NCI-H1930 (cell line): ENCODE measurements at regions not wholly inside any gene's neighbourhood (a gene's known extent, or its start where the extent isn't known, plus 50 kb on each side); places are given as distances from the start of the nearest gene placed in this dataset.

ENCODE experiments used
- DNase-seq, 2 experiments: peaks; one replicate each; lab custom pipeline; 2025; lab: John Stamatoyannopoulos, UW

DNA sequence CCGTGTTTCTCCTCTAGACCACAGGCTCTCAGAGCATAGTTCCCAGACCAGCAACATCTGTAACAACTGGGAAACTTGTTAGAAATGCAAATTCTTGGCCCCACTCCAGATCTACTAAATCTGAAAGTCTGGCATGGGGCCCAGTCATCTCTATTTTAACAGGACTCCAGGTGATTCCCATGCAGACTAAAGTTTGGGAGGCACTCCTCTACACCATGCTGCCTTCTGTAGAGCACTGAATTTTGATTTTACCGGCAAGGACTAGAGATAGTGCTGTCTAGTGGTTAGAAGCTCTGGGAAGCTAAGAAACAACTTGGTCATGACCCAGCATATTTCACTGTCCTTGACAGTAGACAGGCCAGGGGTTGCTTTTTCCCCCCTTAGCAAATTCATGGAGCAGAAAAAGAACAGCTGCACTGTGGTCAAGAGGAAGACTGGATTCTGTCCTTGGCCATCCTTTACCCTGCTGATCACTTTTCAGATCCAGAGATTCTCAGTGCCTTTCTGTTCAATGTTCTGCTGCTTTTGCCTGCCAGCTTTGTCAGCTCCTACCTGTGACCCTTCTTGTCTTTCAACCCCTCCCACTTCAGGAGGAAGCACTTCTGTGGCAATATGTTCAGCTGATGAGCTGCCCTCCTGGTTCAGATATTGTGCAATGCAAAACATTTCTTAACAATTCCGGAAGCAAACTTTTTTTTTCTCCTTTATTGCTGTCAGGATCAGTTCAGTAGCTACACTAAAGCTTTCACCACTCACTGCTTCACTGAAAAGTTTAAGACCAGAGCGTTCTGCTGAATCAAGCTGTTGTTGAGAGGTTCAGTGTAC, 133.8 kb upstream of the NUDT4 start:
- DNase-seq = no peak

DNA sequence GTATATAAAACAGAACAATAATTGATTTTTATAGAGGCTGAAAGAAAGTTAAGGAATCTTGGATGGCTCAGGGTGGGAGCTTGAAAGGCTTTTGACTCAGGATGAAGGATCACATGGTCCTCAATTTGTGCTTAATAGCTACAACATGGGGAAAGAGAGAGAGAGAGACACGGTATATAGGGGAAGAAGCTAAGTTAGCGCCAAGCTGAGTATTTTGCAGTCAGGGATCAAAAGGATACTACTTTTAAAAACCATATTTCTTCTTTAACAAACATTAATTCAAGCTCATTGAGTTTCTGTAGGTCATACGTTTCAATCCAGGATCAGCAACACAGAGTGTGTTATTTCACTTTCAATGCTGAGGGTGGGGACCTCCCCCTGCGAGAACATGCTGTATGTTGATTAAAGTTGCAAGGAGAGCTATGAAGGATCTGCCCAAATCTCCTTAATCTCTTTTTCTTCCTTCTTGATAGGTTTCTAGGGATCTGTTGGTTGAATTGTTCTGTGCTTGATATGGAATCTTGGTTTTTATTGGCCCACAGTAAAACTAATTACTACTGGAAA, 133.1 kb upstream of the NUDT4 start:
- no peak for DNase-seq

DNA sequence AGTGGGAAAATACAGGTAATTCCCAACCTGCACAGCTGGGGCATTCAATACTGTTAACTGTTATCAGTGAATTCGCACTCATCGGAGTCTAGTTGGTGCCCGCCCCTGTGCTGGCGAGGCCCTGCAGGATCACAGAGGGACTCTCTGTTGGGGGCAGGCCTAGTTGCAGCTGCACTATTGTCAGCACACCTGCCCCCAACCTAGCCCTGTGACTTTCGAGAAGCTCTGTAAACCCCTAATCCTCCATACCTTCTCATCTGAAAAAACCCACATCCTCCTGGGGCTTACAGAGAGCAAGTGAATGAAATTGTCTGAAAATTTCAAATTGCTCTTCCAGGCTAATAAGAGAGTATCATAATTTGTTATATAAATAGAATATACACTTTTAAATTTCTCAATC, 132.2 kb upstream of the NUDT4 start:
- no peak for DNase-seq

DNA sequence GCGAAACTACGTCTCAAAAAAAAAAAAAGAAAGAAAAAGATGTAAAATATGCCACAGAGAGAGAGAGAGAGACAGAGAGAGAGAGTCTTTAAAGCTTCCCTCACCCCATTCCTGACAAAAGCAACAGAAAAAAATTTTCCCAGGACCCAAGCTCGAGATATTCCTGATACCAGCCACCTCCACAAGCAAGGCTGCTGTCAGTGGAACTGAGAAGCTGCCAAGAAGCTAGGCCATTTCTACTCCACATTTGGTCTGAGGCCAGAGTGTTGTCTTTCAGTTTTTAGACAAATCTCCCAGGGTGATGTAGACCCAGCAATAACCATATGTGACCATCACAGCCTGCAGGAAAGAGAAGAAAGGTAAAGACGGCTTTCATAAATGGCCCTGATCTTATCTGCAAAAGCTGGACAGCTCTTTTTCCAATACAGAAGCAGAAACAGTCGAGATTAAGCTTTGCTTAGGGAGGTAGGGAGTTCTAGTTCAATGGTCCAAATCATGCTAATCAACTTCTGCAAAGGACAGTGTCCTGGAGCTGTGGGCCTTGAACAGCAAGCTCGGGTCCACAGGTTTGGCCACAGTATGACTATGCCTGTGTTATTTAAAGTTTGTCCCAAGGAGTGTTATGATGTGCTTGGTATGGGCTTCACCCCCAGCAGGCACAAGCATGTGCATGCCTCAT, 130.3 kb upstream of the NUDT4 start:
- no peak for DNase-seq

DNA sequence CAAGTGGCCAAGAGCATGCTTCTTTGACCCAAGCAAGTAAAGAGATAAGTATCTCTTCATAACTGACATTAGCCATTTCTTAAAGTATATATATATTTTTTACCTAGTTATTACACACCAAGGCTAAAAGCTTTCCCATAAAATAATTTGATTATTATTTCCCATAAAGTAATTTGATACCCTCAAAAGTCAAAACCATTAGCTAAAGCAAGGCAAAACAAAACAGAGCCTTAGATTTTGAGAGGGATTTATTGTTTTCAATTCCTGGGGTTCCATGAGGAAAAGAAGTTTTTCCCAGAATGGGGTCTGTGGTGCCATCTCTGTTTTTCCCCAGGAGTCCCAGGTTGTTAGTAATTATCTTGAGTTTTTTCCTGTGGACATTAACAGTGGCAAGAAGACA, 125.5 kb upstream of the NUDT4 start:
- DNase-seq = no peak

DNA sequence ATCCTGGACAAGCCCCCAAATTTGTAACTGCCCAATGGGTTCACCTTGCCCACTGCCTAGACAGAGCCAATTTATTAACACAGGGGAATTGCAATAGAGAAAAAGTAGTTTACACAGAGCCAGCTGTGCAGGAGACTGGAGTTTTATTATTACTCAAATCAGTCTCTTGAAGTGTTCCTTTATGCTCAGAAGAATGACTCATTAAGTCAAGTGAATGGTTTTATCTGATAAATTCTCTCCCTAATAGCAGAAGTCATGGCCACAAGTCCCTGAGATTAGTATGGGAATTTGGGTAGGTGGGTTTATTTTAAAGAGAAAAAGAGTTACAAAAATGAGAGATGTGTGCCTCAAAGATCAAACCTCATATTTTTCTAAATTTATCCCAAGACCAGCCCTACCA, 122.8 kb upstream of the NUDT4 start:
- no peak for DNase-seq

DNA sequence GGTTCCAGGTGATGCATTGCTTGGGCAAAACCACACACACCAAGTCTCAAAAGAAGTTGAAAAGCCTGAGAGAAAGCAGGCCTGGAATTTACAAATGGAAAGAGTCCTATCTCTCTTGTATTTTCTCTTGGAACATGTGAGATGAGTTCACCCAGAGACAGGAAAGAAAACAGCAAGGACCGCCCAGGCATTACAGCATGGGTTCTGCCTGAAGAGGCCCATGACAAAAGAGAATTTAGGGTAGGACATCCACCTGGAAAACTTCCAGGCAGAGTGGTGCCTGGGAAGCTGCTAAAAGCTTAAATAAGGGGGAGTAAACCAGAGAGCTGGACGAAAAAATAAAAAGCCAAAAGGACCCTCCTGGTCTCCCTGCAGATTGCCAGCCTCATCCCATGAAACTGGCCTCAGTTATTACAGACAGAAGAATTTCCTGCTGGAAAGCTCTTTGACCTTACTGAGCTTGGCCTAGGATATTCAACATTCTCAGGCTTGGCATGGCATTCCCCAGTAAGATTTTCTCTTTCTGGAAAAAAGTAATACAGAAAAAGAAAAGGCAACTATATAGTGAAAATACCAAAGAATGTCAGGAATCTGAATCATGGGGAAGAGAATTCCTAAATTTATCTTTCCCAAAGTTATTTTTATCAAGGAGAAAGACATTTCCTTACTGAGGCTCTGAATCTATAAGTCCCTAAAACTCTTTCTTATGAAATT, 121.3 kb upstream of the NUDT4 start:
- no peak for DNase-seq

DNA sequence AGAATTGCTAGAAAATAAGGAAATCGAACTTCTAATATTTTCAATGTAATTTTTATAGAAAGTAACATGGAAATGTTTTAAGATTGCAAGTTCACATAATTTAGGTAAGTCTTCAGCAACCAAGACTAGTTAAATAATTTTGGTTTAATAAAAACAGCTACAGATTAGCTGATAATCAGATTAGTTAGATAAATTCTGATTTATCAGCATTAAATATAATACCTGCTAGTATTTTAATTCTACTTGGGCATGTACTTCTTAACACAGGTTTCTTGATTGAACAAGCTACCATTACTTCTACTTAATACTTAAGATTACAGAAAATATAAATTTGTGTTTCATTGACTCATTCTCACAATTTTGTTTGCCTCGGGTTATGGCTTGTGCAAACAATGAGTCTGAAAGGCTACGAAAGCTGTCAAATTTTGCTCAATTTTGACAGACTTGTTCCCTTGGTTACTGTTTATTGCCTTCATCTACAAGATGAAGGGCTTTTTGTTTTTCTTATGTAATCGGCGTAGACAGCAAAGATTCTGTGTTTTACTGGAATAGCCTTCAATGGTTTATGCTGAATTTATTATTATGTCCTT, 116.1 kb upstream of the NUDT4 start:
- DNase-seq = no peak

DNA sequence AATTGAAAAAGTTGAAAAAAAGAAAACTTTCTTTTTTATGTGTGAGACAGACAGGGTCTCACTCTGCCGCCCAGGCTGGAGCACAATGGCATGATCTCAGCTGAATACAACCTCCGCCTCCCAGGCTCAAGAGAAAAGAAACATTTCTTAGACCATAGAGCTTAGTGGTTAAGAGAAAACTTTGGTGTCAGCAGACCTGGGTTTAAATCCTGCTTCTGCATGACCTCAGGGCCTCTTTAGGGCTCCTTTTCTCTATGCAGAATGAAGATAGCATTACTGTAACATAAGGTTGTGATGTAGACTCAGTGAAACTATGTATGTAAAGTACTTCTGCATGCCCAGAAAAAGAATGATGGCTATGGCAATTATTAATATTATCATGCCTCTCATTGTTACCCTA, 104.7 kb upstream of the NUDT4 start:
- DNase-seq = no peak

DNA sequence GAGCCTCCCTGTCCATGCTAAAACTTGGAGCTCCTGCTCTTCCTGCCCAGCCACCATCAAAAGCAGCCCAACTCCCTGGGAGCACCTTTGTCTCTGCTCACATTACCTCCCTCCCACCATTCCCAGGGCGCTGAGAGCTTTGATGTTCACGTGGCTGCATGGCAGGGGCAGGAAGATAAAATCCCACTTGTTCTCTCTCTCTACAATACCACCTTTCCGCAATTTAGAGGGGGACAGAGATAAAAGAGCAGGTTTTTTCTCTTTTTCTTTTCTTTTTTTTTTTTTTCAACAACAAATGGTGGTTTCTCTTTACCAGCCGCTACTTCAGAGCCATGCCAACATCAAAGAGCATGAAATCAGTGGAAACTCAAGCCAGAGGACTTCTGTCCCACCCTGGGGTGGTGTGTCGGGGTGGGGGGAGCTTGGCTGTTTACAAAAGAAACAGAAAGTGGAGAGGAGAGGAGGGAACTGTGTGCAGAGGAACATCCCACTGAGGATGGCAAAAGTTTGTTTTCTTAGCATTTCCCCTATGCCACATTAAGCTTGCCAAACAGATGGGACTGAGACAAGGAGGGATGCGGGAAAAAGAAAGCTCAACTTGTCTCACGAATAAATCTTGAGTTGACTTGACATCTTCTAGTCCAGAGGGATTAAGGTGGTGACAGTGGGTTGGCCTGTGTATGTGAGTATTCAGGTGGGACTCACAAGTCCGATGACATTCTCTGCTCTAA, 103.7 kb upstream of the NUDT4 start:
- no peak for DNase-seq

DNA sequence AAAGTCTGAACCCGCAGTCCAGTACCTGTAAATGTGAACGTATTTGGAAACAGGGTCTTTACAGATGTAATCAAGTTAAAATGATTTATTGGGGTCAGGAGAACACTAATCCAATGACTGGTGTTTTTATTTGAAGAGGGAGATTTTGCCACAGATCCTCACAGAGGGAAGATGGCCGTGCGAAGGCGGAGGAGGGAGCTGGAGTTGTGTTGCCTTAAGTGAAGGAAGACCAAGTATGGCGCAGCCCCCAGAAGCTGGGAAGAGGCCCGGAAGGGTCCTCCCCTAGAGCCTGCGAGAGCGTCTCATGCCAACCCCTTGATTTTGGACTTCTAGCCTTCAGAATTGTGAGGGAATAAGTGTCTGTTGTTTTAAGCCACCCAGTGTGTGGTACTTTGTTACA, 102.8 kb upstream of the NUDT4 start:
- DNase-seq = no peak

DNA sequence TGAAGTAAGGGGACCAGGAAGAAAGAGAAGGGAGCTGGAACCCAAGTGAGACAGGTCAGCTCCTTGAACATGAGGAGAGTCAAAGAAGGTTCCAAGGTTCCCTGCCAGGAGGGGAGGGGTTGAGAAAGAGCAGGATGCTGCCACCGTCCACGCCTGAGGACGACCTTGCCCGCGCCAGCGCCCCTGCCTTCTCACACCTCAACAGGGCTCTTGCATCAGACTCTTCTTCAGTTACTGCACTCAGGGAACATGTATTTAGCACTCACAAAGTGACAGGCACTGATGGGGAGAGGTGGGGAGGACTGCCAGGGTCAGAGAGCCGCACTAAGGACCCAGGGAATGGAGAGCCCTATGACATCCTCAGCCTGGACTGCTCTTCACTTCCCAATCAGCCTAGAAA, 102.1 kb upstream of the NUDT4 start:
- no peak for DNase-seq

DNA sequence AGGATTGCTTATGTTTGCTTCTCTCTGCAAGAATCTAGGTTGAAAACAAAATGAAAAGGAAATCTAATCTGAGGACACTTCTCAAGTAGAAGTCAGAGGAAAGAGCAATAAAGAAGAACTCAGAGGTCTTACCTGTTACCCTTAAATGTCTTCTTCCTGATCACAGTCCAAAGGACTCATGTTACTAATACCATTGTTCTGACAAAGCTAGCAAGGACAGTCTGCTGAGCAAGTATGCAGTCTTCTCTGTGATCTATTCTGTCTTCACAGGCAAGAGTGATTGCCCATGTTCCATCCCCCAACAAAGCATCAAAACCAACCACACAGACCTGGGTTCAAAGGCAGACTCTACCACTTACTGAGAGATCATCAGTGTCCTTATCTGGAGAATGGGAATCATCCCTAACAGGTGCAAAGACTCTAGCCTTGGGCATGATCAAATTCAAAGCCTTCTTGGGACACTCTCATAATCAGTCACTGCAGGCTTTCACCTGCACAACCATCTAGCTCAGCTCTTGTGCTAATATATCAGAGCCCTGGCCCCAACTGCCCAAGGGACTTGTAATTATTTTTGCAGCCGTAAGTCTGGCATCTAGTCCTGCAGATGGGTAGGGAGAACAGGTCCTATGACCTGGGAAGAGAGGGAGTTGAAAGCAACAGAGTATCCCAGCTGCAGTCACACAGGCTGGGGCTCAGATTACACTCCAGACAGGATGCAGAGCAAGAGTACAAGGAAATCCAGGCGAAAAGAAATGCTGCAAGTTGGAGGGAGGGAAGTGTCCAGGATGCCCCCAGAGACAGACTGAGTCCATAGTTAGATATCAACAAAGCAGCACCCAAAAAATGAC, 97.9 kb upstream of the NUDT4 start:
- DNase-seq = no peak

DNA sequence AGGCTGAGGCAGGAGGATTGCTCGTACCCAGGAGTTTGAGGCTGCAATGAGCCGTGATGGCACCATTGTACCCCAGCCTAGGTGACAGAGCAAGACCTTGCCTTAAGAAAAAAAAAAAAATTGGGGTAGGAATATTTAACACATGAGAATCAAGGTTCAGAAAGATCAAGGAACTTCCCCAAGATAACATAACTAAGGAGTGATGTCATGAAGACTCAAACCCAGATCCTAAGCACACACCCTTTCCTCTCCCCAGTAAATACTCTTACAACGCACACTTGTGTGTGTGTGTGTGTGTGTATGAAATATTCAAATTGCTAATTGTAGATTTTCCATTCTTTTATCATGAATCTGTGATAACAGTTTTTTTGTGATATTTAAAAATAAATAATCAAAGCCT, 90.6 kb upstream of the NUDT4 start:
- no peak for DNase-seq

DNA sequence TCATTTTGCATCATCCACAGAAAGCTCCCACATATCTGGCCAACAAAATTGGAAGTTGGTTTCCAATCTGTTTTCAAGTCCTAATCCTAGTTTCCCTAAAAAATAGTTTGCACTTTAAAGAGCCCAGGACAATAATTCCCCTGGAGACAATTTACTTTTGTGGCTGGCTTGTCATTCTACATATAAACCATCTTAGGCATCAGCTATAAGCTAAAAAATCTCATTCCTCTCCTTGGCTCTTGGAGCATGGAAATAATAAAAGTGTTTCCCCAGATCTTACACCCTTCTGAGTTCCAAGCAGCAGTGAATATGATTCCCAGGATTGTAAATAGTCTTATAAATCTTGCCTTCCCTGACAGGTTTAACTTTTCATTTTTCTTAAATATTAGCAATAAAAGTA, 89.1 kb upstream of the NUDT4 start:
- DNase-seq = no peak

DNA sequence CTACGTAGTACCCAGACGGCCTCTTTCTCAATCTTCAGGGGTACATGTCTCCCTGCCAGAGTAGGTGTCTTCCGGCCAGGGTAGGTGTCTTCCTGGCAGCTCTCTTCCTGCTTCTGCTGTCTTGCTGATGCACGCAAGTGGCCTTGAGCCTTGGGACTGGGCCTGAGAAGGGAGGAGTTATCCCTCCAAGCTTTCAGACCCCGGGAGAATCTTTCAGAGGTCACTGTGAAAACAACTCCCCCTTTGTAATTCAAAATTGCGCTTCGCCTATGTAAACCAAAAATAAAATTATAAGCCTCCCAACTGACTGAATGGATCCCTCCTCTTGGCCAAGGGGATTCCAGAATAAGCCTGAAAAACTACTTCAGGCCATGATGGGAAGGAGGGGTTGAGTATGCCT, 87.3 kb upstream of the NUDT4 start:
- DNase-seq = no peak

DNA sequence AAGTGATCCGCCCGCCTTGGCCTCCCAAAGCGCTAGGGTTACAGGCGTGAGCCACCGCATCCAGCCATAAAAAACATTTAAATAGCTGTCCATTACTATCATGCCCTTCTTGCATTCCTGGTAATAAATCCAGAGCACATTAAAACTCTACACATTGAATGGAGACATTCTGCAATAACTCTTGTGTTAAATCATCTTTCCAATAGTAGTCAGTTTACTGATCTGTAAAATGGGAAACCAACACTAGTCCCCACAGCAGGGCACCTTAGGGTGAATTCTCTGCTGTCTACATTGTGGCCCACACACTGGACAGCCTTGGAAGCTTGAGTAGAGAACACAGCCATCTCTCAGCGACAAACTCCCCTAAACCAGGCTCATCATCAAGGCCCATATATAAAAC, 85.5 kb upstream of the NUDT4 start:
- no peak for DNase-seq

DNA sequence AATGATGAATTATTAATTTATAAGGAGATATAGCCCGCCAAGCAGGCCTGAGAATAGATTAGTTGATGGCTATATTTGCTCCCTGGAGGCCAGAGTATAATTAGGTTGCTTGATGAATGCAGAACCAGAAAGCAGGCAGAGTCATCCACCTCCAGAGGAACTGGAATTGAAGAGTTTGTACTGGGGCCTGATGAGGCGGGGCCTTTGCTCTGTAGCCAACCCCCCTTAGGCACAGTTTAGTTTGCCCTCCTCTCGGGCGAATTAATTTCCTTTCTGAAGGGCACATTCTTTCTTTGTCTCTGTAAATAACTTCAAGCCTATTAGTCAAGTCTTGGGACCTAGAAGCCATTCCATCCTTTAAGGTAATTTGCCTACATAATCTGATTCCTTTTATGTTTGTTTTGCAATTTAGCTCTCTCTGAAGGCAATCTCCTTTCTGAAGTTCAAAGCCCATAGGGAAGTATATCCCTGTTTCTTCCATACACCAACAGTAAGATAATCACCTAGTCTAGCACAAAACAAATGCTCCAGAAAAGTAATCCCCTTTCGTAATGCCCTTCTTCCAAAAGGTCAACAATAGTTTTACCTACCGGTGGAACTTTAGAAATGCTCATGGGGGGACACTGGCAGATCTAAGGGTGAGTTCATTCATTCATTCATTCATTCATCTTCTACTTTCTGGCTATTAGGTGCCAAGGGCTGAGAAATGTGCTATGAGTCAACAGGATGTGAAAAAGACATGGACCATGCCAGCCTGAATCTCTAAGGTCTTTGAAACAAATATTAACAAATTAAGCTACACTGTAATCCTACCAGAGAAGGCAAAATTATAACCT, 84.8 kb upstream of the NUDT4 start:
- no peak for DNase-seq

DNA sequence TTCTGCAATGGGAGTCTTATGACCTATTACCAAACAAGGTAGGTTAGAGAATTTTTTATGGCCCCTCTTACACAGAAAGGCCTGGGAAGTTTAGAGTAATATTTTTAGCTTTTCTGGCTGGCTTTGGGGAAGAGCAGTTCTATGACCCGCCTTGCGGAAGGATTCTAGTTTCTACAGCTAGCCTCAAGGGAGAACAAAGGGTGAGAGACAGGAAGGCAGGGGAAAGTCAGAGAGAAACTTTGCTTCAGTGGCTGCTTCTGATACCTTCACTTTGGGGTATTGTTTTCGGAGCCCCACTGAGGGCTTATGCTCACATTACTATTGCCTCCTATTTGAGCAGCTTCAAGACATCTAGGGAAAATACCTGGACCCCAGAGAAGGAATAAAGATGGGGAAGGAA, 80.7 kb upstream of the NUDT4 start:
- DNase-seq = no peak

DNA sequence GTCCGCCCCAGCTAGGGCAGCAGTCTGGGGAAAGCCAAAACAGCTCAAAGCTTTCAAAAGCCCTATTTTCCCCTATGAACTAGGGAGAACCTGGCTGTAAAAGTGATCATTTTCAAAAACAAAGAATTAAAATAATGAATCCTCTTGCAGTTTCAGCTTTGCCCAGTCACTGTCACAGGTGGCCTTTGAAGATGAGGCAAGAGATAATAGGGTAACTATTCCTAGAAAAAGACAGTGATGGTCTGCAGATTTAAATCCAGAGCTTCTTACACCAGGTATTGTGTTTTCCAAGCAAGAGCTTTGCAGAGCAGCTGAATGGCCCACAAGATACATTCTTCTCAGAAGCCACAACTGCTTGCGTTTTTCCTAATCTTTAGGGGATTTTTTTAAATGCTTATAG, 80.2 kb upstream of the NUDT4 start:
- no peak for DNase-seq
